KG1 (cell line): ENCODE measurements at regions not wholly inside any gene's neighbourhood (a gene's known extent, or its start where the extent isn't known, plus 50 kb on each side); places are given as distances from the start of the nearest gene placed in this dataset.
"Not testable (repeated sequence)": the region's sequence is repeated elsewhere in the genome, so short reads cannot be mapped to it uniquely, and the experiment has no call there.

Experiments
- DNase-seq: peaks from one replicate; lab custom pipeline; 2025; lab: John Stamatoyannopoulos, UW

DNA sequence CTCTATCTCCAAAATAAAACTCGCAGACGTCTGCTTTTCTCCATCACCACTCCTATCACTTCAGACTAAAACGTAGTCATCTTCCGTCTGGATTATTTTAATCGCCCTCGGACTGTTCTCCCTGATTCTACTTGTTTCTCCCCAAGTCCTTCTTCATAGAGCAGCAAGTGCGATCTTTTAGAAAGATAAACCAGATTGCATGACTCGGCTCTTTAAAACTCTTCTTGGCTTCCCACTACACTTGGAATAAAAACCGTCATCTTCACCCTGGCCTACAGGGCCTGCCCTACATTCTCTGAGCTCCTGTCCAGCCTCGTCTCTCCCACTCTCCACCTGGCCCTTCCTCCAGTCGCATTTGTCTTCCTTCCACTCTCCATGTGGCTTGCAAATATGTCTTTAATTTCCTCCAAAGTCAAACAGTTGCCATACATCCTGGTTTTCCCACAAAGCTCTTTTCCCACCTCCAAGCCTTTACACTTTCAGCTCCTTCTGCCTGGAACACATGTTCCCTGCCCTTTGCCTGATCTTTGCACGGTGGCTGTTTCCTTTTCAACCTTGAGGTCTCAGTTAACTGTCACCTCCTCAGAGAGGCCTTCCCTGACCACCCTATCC lies 70.5 kb upstream of the DHX40 start:
- no peak for DNase-seq

DNA sequence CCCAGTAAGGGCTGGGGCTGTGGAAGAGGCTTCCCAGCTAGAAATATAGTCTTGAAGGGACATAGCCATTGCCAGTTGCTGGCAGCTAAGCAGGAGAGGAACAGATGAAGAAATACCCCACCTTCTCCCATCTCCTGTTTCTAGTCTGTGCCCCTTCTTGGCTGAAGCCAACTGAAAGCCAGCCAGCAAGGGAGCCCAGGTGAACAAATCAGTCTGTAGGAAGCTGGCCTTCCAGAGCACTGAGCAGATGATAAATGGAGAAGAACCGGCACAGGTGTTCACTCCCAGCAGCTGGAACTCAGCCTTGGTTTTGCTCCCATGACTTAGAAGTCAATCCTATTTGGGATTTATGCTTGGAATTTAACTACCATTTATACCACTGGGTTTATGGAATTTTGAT lies 69.2 kb upstream of the DHX40 start:
- no peak for DNase-seq

DNA sequence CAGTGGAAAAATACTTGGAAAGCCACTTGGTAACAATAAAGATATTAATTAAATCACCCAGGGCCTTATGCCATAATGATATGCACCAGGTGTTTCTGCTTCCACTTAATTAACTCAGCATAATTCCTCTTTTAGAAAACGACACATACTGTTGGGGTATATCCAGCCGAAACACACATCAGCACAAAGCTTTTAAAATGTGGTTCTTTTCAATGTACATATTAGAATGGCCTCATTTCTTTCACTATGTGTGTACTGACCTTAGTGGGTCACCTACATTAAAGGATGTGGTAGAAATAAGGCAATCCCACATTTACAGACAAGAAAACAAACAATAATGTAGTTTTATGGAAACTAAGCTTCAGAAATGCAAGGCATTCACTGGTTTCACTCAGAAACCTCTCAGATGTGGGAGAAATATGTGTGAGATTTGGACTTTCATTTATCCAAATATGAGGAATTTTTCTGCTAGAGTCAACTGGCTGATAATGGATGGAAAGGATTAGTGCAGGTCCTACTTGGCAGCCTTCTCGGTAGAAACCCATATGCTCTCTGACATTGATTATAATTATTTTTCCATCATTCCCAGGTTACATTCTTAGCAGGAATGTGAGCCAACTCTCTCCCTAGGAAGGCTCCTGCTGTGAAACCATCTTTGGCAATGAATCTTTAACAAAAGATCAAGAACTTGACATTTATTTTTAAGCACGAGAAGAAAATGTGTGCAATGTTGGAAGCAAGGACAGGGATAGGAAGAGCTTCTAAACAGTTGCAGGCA lies 66.7 kb upstream of the DHX40 start:
- DNase-seq, result no peak

DNA sequence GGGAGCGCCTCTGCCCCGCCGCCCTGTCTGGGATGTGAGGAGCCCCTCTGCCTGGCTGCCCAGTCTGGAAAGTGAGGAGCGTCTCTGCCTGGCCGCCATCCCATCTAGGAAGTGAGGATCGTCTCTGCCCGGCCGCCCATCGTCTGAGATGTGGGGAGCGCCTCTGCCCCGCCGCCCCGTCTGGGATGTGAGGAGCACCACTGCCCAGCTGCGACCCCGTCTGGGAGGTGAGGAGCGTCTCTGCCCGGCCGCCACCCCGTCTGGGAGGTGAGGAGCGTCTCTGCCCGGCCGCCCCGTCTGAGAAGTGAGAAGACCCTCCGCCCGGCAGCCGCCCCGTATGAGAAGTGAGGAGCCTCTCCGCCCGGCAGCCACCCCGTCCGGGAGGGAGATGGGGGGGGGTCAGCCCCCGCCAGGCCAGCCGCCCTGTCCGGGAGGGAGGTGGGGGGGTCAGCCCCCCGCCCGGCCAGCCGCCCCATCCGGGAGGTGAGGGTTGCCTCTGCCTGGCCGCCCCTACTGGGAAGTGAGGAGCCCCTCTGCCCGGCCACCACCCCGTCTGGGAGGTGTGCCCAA lies 65.2 kb upstream of the DHX40 start:
- DNase-seq, result not testable (repeated sequence)

DNA sequence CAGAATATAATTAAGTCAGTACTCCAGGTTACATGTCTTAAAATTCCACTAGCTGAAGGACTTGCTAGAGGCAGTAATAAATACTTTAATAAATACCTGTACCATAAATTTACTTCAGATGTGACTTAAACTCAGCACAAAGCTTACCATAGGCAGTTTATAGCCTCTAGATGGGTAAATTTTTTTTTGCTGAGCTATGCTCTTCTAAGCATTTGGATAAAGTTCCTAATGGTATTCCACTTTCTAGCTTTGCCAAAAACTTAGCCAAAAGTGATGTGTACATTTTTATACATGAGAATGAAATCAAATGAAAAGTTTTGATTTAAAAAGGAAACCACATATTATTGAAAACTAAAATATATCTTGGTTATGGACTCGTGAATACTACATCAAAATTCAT lies 63.7 kb upstream of the DHX40 start:
- no peak for DNase-seq

DNA sequence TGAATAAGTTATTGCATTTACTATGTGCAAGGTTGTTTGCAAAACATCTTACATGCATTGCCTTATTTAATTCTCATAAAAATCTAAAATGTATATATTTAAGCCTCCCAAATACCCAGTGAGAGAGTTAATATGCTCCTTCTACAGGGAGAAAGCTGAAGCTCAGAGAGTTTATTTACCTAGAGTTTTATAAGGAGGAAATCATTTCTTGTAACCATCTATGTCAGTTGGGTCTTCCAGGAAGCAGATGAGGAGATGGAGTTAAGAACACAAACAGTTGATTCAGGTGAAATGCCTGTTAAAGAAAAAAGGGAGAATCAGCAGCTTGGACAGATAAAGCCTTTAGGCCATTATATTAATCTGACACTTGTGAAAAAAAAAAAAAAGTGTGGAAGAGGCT lies 62.6 kb upstream of the DHX40 start:
- no peak for DNase-seq

DNA sequence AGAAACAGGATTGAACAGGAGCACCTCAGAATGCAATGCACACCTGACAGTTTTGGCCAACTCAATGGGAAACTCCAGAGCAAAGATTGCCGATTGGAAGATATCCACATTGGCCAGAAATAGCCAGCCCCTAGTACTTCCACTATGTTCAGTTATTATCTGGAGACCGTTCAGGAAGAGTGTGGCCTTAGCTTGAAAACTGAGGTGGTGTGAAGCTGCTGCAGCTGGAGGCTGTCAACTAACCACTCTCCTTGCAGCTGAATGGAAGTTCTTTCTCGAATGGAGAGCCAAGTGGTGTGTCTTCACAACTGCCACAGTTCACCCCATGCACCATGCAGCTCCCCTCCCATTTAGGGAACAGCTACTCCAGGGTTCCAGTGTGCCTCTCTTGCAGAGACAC lies 61.9 kb upstream of the DHX40 start:
- no peak for DNase-seq

DNA sequence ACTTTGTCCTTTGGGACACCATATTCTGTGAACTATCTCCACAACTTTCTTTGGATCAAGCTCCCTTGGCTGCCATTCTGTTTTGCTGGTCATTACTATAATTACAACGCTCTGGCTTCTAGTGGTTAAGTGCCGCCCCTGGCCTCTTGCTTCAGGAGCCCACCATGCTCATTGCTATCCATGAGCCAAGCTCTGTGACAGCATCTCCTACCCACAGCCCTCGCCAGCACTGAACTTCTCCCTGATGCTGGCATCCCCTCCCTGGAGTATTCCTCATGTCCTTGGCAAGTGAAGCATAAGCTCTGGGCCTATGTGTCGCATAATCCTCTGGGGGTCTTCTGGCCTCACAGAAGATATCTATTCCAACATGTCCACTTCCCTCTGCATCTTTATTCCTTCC lies 60.6 kb upstream of the DHX40 start:
- DNase-seq, result no peak

DNA sequence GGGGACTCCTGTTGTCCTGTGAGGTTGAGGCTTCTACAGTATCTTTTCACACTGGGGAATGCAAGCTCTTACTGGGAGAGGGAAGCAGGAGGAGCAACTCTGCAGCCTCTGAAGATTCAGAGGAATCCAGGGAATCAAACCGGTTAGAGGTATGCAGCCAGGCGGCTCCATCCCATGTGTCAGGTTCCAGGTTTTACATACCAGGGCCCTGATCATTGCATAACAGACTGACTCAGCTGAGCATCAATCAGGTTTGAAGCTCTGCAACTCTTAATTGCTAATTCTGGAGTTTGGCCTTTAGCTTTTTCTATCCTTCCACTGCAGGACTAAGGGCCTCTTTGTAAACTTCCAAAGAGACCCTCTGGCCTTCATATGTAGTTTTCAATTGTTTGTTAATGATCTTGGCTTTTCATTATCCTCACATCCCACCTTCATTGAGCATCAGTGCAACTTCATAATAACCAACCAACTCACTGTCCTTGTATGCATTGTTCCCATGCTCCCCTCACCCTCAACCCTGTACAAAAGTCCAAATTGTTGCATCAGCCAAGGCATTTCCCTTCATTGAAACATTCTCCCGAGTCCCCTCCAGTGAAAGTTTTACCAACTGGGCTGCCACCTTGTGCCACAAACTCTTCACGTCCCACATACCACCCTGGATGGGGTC lies 59.7 kb upstream of the DHX40 start:
- no peak for DNase-seq

DNA sequence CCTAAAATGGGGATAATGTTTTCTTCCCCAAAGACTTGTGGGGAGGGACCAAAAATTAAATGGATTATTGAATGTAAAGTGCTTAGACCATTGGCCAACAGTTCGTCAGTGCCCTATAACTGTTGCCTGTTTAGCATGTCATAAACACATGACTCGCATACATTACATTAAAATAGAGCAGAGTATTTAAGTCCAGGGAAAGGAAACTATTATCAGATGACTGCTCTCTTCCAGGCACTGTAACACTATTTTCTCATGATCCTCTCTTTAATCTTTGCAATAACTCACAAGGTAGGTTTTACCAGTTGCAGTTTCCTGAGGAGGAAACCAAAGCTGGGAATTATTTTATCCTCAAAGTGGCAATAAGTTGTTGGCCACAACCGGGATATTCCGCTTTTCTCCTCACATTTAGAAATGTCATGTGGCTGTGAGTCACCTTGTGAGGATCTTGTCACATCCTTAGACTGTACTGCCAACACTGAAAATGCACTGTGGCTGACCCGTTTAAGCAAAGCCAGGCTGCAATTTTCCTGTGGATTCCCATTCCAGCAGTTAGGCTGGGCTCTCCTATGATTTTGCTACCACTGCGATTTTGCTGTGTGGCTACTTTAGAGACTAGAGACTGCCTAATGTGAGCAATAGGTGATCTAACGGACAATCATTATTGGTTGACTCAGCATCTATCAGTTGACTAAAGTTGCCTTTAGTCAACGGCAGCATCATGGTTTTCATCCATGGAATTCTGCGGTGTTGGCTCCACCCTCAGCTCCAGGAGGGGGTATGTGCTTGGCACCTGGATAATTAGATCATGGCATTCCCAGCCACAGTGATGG lies 58.3 kb upstream of the DHX40 start:
- DNase-seq, result no peak

DNA sequence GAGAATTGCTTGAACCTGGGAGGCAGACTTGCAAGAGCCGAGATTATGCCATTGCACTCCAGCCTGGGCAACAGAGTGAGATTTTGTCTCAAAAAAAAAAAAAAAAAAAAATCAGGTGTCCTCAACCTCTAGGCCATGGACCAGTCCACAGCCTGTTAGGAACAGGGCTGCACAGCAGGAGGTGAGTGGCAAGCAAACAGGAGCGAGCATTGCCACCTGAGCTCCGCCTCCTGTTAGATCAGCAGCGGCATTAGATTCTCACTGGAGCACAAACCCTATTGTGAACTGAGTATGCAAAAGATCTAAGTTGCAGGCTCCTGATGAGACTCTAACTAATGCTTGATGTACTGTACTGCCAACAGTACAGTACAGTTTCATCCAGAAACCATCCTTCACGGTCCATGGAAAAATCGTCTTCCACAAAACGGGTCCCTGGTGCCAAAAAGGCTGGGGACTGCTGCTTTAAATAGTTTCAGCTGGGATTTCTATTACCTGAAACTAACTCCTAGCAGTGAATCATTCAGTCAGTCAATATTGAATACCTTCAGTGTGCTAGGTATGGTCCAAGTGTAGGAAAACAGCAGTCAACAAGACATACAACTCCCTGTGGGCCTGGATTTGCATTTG lies 56.3 kb upstream of the DHX40 start:
- DNase-seq, result no peak

DNA sequence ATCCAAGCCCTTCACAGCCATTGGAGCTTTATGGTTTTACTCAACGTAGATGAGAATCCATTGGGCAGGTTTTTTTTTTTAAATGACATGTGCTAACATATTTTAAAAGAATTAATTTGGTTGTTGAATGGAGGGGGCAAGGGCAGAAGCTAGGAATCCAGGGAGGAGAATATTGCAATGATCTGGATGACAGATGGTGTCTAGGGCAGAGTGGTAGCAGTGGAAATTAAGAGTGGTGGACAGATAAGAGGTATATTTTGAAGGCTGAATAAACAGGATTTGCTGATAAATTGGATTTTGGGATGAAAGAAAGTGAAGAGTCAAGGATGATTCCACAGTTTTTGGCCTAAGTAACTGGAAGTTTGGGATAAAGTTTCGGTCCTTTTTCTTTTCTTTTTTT lies 54.8 kb upstream of the DHX40 start:
- DNase-seq, result no peak

DNA sequence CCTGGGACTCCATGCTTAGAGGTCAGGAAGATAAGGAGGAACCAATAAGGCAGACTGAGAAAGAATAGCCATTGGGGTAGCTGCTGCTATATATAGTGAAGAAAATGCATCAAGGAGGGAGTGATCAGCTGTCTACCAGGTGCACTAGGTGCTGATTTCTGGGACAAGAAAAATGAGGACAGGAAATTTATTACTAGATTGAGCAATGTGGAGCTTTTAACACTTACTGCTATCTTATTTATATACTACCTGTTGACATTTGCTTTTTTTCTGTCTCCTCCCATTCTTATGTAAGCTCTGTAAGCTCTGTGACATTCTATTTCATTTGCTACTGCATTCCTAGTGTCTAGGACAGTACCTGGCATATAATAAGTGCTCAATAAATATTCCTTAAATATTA lies 53.7 kb upstream of the DHX40 start:
- no peak for DNase-seq

DNA sequence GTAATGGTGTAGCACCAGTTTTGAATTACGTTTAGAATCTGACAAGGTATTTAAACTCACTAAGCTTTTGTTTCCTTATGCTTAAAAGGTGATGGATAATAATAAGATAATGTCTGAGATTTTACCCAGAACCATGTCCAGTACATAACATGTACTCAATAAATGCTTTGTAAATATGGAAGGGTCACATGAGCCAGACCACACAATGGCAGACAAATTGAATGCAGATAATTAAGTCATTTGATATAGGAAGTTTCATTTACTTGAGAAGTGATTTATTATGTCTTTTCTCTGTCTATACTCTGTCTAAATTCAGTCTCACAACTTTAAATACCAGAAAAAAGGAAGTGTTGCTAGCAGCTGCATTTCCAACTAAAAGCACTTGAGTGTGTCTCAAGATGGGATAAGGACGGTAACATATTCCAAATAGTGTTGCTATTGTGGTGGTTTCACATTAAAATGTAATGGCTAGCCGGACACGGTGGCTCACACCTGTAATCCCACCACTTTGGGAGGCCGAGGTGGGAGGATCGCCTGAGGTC lies 52.5 kb upstream of the DHX40 start:
- DNase-seq, result no peak

DNA sequence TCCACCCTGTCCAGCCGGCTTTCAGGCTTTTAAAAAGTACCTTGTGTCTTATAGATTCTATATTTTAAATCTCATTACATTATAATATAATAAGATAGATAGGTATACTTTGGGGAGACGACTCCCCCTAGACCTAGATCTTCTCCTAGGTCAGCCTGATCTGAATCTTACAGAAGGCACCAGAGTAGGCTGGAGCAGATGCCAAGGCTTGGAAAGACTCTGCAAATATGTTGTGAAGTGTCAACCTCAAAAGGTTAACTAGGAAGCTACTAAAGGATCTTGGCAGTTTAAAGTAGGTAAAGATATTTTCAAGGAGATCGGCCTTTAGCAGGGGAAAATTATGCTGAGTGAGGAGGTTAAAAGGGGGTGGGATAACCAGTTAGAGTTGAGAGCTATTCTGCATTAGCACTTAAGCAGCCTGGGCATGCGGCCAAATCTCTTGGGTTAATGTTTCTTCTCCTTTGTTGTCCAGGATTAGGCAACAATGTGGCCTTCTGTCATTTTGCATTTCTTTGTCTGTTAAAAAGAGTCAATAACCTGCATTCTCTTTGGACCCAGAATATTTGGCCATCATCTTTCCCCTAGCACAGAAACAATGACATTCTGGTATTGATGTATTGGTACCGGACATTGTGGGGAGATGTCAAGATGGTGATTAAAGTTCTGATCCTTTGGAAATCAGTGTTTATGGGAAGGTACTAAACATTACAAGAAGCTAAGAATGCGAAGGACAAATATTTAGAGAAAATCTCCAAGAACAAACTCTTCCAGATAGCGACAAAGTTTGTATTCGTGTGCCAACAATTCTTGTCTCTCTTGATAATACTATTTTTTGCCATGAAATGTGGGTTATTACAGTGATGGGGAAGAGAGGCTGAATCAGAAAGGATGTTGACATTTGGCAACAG lies 51.2 kb upstream of the DHX40 start:
- peak; percentile 15 for DNase-seq
